Right lobe of liver (tissue), 6 donors: ENCODE measurements at regions not wholly inside any gene's neighbourhood (a gene's known extent, or its start where the extent isn't known, plus 50 kb on each side); places are given as distances from the start of the nearest gene placed in this dataset.

Experiments used
- ATAC-seq, 4 donors: fragments of 200-7000 bp; cut with Tn5 transposase; one replicate each; pipeline ENCODE4 v1.9.1; 2020; ENCODE audit warnings: mild to moderate bottlenecking in 4 of 4, moderate library complexity in 4 of 4
- DNase-seq, 3 donors: peaks; one replicate each; pipeline ENCODE4 v3.0.0-alpha.2; 2020
- H3K27ac ChIP-seq, 3 donors: fragments of 200-600 bp; one replicate each; pipeline ENCODE4 v1.8.0; 2022
- H3K27me3 ChIP-seq, 2 donors: fragments of 200-600 bp; one replicate each; pipeline ENCODE4 v1.8.0; 2022
- H3K36me3 ChIP-seq, 4 donors: fragments of 200-600 bp; sonication (generic) in 1 of 4; one replicate each; pipeline versions ENCODE4 v1.5.1 to v1.8.0; 2017 to 2022; ENCODE audit warnings: control low read depth in 1 of 4
- H3K4me1 ChIP-seq, 4 donors: fragments of 200-600 bp; sonication (generic) in 1 of 4; one replicate each; pipeline versions ENCODE4 v1.5.1 to v1.8.0; 2017 to 2022; ENCODE audit warnings: control low read depth in 1 of 4
- H3K4me3 ChIP-seq, 3 donors: fragments of 200-600 bp; one replicate each; pipeline ENCODE4 v1.8.0; 2022
- H3K9me3 ChIP-seq, 4 donors: fragments of 200-600 bp; sonication (generic) in 1 of 4; one replicate each; pipeline versions ENCODE4 v1.5.1 to v1.8.0; 2017 to 2022; ENCODE audit warnings: control low read depth in 1 of 4
- CTCF ChIP-seq, 4 donors: fragments of 200-600 bp in 3 of 4; fragments of 450-650 bp in 1 of 4; IDR thresholded peaks; one replicate each; pipeline versions ENCODE4 v1.5.1 to v1.8.0; 2016 to 2022; ENCODE audit warnings: antibody characterized with exemption in 4 of 4, mild to moderate bottlenecking in 2 of 4
- POLR2A ChIP-seq: fragments of 450-650 bp; IDR thresholded peaks from one replicate; pipeline ENCODE4 v1.6.1; 2017; ENCODE audit warnings: antibody characterized with exemption, mild to moderate bottlenecking
- WGBS: methylation state at CpG from one replicate; pipeline ENCODE4 v1.1.6; 2018; ENCODE audit warnings: low coverage, low lambda C conversion rate; ENCODE audit not compliant: insufficient coverage; ENCODE audit errors: missing lambda C conversion rate; 5-methylcytosine and 5-hydroxymethylcytosine counted together
- intact Hi-C, 2 donors: fragments of 100-400 bp; cut with DNase I; formaldehyde crosslinking; loops; one replicate each; pipeline versions ENCODE4 v1.11.2 to v1.14.1; 2022
- donor health status: DM: no; HTN: yes; CAD: no.
- donor health status: DM: no; HTN: no; CAD: no.
- donor health status: DM: no; HTN: no; CAD: no.
- donor health status: DM: no; HTN: yes; CAD: no.
- donor health status: DM: no; HTN: yes; CAD: no.

- DNase-seq: no peak
- TF ChIP-seq POLR2A (no peak), CTCF (IDR thresholded peaks at IDR 0.05) (no peak)
- ATAC-seq: no peak
Observed at GRCh38 chr5:17042041-17042440, 106.0 kb upstream of the MYO10 start.

GRCh38 chr5:17046320-17046719 lies 110.2 kb upstream of the MYO10 start:
- ATAC-seq: no peak
- TF ChIP-seq CTCF (IDR thresholded peaks at IDR 0.05) (no peak), POLR2A (no peak)
- Histone ChIP-seq H3K36me3 (no peaks in the 10 kb centered on the region), H3K27ac (no peak overlapping the region), H3K27me3 (no peaks in the 10 kb centered on the region), H3K4me1 (no peaks in the 10 kb centered on the region), H3K4me3 (no peak overlapping the region), H3K9me3 (no peaks in the 10 kb centered on the region)
- no peak for DNase-seq
- intact Hi-C loops: no loop called here

More at GRCh38 chr5:17042041-17042440, 106.0 kb upstream of the MYO10 start:
- Histone ChIP-seq H3K27me3 (no peaks in the 10 kb centered on the region), H3K4me3 (no peak overlapping the region), H3K36me3 (no peaks in the 10 kb centered on the region), H3K27ac (no peak overlapping the region), H3K9me3 (no peaks in the 10 kb centered on the region), H3K4me1 (no peaks in the 10 kb centered on the region)
- intact Hi-C loops: no loop called here
- 65% methylated on average over 4 of the region's 5 CpGs for WGBS

GRCh38 chr5:17050236-17050635 lies 114.1 kb upstream of the MYO10 start:
- intact Hi-C loops: no loop called here
- WGBS: 68% methylated on average over 3 of the region's 3 CpGs
- Histone ChIP-seq H3K9me3 (no peaks in the 10 kb centered on the region), H3K36me3 (no peaks in the 10 kb centered on the region), H3K4me3 (no peak overlapping the region), H3K27ac (no peak overlapping the region), H3K27me3 (no peaks in the 10 kb centered on the region), H3K4me1 (no peaks in the 10 kb centered on the region)
- TF ChIP-seq POLR2A (no peak), CTCF (IDR thresholded peaks at IDR 0.05) (no peak)
- ATAC-seq (no peak), DNase-seq (no peak)

- H3K4me1 ChIP-seq: no peaks in the 10 kb centered on the region
- no peak for DNase-seq
- H3K36me3 ChIP-seq: no peaks in the 10 kb centered on the region
- H3K27ac ChIP-seq: no peak overlapping the region
- no peaks in the 10 kb centered on the region for H3K27me3 ChIP-seq
- 74% methylated on average over 3 of the region's 8 CpGs for WGBS
- no peaks in the 10 kb centered on the region for H3K9me3 ChIP-seq
- intact Hi-C loops: no loop called here
- TF ChIP-seq POLR2A (no peak), CTCF (IDR thresholded peaks at IDR 0.05) (no peak)
- H3K4me3 ChIP-seq: no peak overlapping the region
- ATAC-seq: no peak
Observed at GRCh38 chr5:17054911-17055310, 118.8 kb upstream of the MYO10 start.

- 73% methylated on average over 7 of the region's 7 CpGs for WGBS
- Histone ChIP-seq H3K9me3 (no peaks in the 10 kb centered on the region), H3K4me3 (no peak overlapping the region), H3K27ac (no peak overlapping the region), H3K27me3 (no peaks in the 10 kb centered on the region), H3K36me3 (no peaks in the 10 kb centered on the region), H3K4me1 (no peaks in the 10 kb centered on the region)
- DNase-seq (no peak), ATAC-seq (no peak)
- intact Hi-C loops: no loop called here
- TF ChIP-seq CTCF (IDR thresholded peaks at IDR 0.05) (no peak), POLR2A (no peak)
Observed at GRCh38 chr5:17056141-17056631, 120.1 kb upstream of the MYO10 start.
